H9 (cell line): ENCODE measurements at regions not wholly inside any gene's neighbourhood (a gene's known extent, or its start where the extent isn't known, plus 50 kb on each side); places are given as distances from the start of the nearest gene placed in this dataset.
A peak's percentile ranks its signal among the peaks of the same experiment; 100 is the strongest.

Source experiments
- DNase-seq: peaks from one replicate; pipeline ENCODE4 v3.0.0-alpha.2; 2017
- H2AFZ ChIP-seq: one replicate; pipeline ENCODE4 v1.6.1; 2013; ENCODE audit warnings: mild to moderate bottlenecking, low read length, control low read depth, moderate library complexity
- H2AK5ac ChIP-seq: 2 replicates; pipeline ENCODE4 v1.6.1; 2013; ENCODE audit warnings: low read length, control low read depth, mixed read lengths; ENCODE audit not compliant: insufficient read length
- H2BK120ac ChIP-seq: one replicate; pipeline ENCODE4 v1.6.1; 2013; ENCODE audit warnings: low read depth, mild to moderate bottlenecking, low read length, control low read depth, inconsistent platforms; ENCODE audit not compliant: poor library complexity, severe bottlenecking
- H2BK12ac ChIP-seq: 2 replicates; pipeline ENCODE4 v1.6.1; 2013; ENCODE audit warnings: low read length, control low read depth, mixed read lengths, low read depth; ENCODE audit not compliant: insufficient read length
- H2BK15ac ChIP-seq: 2 replicates; pipeline ENCODE4 v1.6.1; 2013; ENCODE audit warnings: low read depth, low read length, control low read depth
- H2BK20ac ChIP-seq: one replicate; pipeline ENCODE4 v1.6.1; 2013; ENCODE audit warnings: low read depth, mild to moderate bottlenecking, low read length, control low read depth, inconsistent platforms; ENCODE audit not compliant: poor library complexity, severe bottlenecking
- H2BK5ac ChIP-seq: 2 replicates; pipeline ENCODE4 v1.6.1; 2013; ENCODE audit warnings: low read length, control low read depth, mixed read lengths; ENCODE audit not compliant: insufficient read length
- H3K14ac ChIP-seq: 2 replicates; pipeline ENCODE4 v1.6.1; 2013; ENCODE audit warnings: low read length, control low read depth; ENCODE audit not compliant: insufficient read depth
- H3K18ac ChIP-seq: 2 replicates; pipeline ENCODE4 v1.6.1; 2013; ENCODE audit warnings: low read depth, mild to moderate bottlenecking, mixed read lengths, low read length, control low read depth; ENCODE audit not compliant: insufficient read length
- H3K23ac ChIP-seq: 2 replicates; pipeline ENCODE4 v1.6.1; 2013; ENCODE audit warnings: low read length, control low read depth, mixed read lengths, low read depth; ENCODE audit not compliant: insufficient read length
- H3K23me2 ChIP-seq: 2 replicates; pipeline ENCODE4 v1.6.1; 2013; ENCODE audit warnings: low read depth, mild to moderate bottlenecking, mixed read lengths, low read length, control low read depth; ENCODE audit not compliant: insufficient read length, poor library complexity, severe bottlenecking
- H3K27ac ChIP-seq: 2 replicates; pipeline ENCODE4 v1.5.1; 2013; ENCODE audit warnings: low read length, control low read depth, mixed read lengths, low read depth; ENCODE audit not compliant: insufficient read length
- H3K27me3 ChIP-seq: 2 replicates; pipeline ENCODE4 v1.6.1; 2013; ENCODE audit warnings: low read length, control low read depth, inconsistent platforms; ENCODE audit not compliant: insufficient read depth
- H3K4ac ChIP-seq: 2 replicates; pipeline ENCODE4 v1.6.1; 2013; ENCODE audit warnings: low read depth, mild to moderate bottlenecking, control low read depth, inconsistent platforms, low read length, moderate library complexity
- H3K4me1 ChIP-seq: 2 replicates; pipeline ENCODE4 v1.6.1; 2013; ENCODE audit warnings: low read length, control low read depth, inconsistent platforms; ENCODE audit not compliant: insufficient read depth
- H3K4me2 ChIP-seq: 2 replicates; pipeline ENCODE4 v1.6.1; 2013; ENCODE audit warnings: low read length, control low read depth, mixed read lengths; ENCODE audit not compliant: insufficient read length, insufficient read depth
- H3K56ac ChIP-seq: 2 replicates; pipeline ENCODE4 v1.6.1; 2013; ENCODE audit warnings: low read depth, mild to moderate bottlenecking, mixed read lengths, low read length, control low read depth; ENCODE audit not compliant: insufficient read length
- H3K79me1 ChIP-seq: 2 replicates; pipeline ENCODE4 v1.6.1; 2013; ENCODE audit warnings: low read depth, mild to moderate bottlenecking, moderate library complexity, low read length, control low read depth, inconsistent platforms; ENCODE audit not compliant: insufficient read depth, poor library complexity, severe bottlenecking
- H3K79me2 ChIP-seq: 2 replicates; pipeline ENCODE4 v1.6.1; 2013; ENCODE audit warnings: low read length, control low read depth, inconsistent platforms; ENCODE audit not compliant: insufficient read depth
- H3K9ac ChIP-seq: 2 replicates; pipeline ENCODE4 v1.6.1; 2013; ENCODE audit warnings: low read length, control low read depth, mixed read lengths; ENCODE audit not compliant: insufficient read length; ENCODE audit errors: extremely low read depth
- H3K9me3 ChIP-seq: one replicate; pipeline ENCODE4 v1.6.1; 2013; ENCODE audit warnings: low read depth, low read length, inconsistent platforms; ENCODE audit not compliant: control insufficient read depth
- H3T11ph ChIP-seq: one replicate; pipeline ENCODE4 v1.6.1; 2013; ENCODE audit warnings: mild to moderate bottlenecking, low read length, control low read depth, inconsistent platforms
- H4K20me1 ChIP-seq: one replicate; pipeline ENCODE4 v1.6.1; 2013; ENCODE audit not compliant: control insufficient read depth, insufficient read length, insufficient read depth
- H4K5ac ChIP-seq: 2 replicates; pipeline ENCODE4 v1.6.1; 2013; ENCODE audit warnings: low read depth, mild to moderate bottlenecking, mixed read lengths, low read length, control low read depth; ENCODE audit not compliant: insufficient read length
- H4K8ac ChIP-seq: replicated peaks from 2 replicates; pipeline ENCODE4 v1.6.1; 2013; ENCODE audit warnings: low read length, control low read depth, mixed read lengths, low read depth; ENCODE audit not compliant: insufficient read length
- H4K91ac ChIP-seq: 2 replicates; pipeline ENCODE4 v1.6.1; 2013; ENCODE audit warnings: low read depth, mild to moderate bottlenecking, moderate library complexity, mixed read lengths, low read length, control low read depth; ENCODE audit not compliant: insufficient read length
- H3K27ac Mint-ChIP-seq, 3 experiments: 2 replicates in 2 of 3; 3 replicates in 1 of 3; pipeline ENCODE4 v1.8.0; 2020 to 2021; ENCODE audit warnings: mixed read lengths in 3 of 3, mild to moderate bottlenecking in 1 of 3, moderate library complexity in 1 of 3
- H3K27me3 Mint-ChIP-seq: 2 replicates; pipeline ENCODE4 v1.8.0; 2021; ENCODE audit warnings: low read depth, mild to moderate bottlenecking, moderate library complexity, mixed read lengths
- H3K36me3 Mint-ChIP-seq, 3 experiments: 2 replicates in 2 of 3; 3 replicates in 1 of 3; pipeline ENCODE4 v1.8.0; 2020 to 2021; ENCODE audit warnings: low read depth in 3 of 3, mixed read lengths in 3 of 3; ENCODE audit not compliant: insufficient read depth in 1 of 3
- H3K4me1 Mint-ChIP-seq, 2 experiments: 2 replicates each; pipeline ENCODE4 v1.8.0; 2020; ENCODE audit warnings: mixed read lengths in 2 of 2
- H3K4me3 Mint-ChIP-seq, 2 experiments: 2 replicates in 1 of 2; 3 replicates in 1 of 2; pipeline ENCODE4 v1.8.0; 2020 to 2021; ENCODE audit warnings: mild to moderate bottlenecking in 2 of 2, mixed read lengths in 2 of 2, moderate library complexity in 1 of 2
- H3K9me3 Mint-ChIP-seq, 2 experiments: 2 replicates in 1 of 2; 3 replicates in 1 of 2; pipeline ENCODE4 v1.8.0; 2020; ENCODE audit warnings: mild to moderate bottlenecking in 2 of 2, mixed read lengths in 2 of 2, moderate library complexity in 1 of 2
- CTCF ChIP-seq: fragments of 200-600 bp; sonication (generic); conservative IDR thresholded peaks from 3 replicates; pipeline ENCODE4 v1.8.0; 2021; ENCODE audit warnings: antibody characterized with exemption, mild to moderate bottlenecking

- Histone ChIP-seq H3T11ph (no peak overlapping the region), H2BK20ac (no peak overlapping the region), H3K14ac (no peak overlapping the region), H2BK120ac (no peak overlapping the region), H3K23ac (no peak overlapping the region), H3K23me2 (no peaks in the 10 kb centered on the region), H3K4ac (no peak overlapping the region), H3K27ac (no peak overlapping the region), H2AK5ac (no peak overlapping the region), H2BK15ac (no peak overlapping the region), H2AFZ (no peak overlapping the region), H3K27me3 (no peaks in the 10 kb centered on the region), H4K91ac (no peak overlapping the region), H3K4me2 (no peak overlapping the region), H3K4me1 (peaks cover 2% of the 10 kb centered on the region; the same call in 1 of the 2 replicates), H2BK5ac (no peak overlapping the region), H2BK12ac (no peak overlapping the region), H3K18ac (no peak overlapping the region), H4K20me1 (no peaks in the 10 kb centered on the region), H4K5ac (no peak overlapping the region), H3K9ac (no peak overlapping the region), H3K79me1 (no peaks in the 10 kb centered on the region), H3K9me3 (no peaks in the 10 kb centered on the region), H4K8ac (no peak overlapping the region), H3K79me2 (no peaks in the 10 kb centered on the region), H3K56ac (no peak overlapping the region)
- no peak for TF ChIP-seq CTCF
- Mint-ChIP-seq H3K9me3 (peaks cover under 1 to 6% of the 10 kb centered on the region in 2 experiments; a peak in 4 of 5 replicates), H3K27me3 (peaks cover 1% of the 10 kb centered on the region; the same call in 1 of the 2 replicates), H3K4me1 (peaks cover 54 to 59% of the 10 kb centered on the region in 2 experiments), H3K4me3 (no peak overlapping the region), H3K36me3 (peaks cover 0 to 6% (median 3%) of the 10 kb centered on the region in 3 experiments; a peak in 6 of 7 replicates), H3K27ac (peak overlapping the region; percentile 10 to 87 (median 38); a peak in 5 of 7 replicates)
- DNase-seq: no peak
These were observed 68.4 kb upstream of the RAP2B start for GRCh38 chr3:153093629-153094028.
